SU-DHL-6 (cell line): ENCODE measurements at regions not wholly inside any gene's neighbourhood (a gene's known extent, or its start where the extent isn't known, plus 50 kb on each side); places are given as distances from the start of the nearest gene placed in this dataset.

Experiments
- H2AFZ ChIP-seq: fragments of 200-600 bp; sonication (generic); 2 replicates; pipeline ENCODE4 v1.6.1; 2014; ENCODE audit warnings: low read depth, mild to moderate bottlenecking, moderate library complexity, mixed read lengths, antibody characterized with exemption, low read length; ENCODE audit not compliant: severe bottlenecking
- H3F3A ChIP-seq: fragments of 200-600 bp; shearing (Covaris generic); 2 replicates; pipeline ENCODE4 v1.6.0; 2016; ENCODE audit warnings: antibody characterized with exemption, mild to moderate bottlenecking; ENCODE audit not compliant: insufficient read depth
- H3K27ac ChIP-seq: fragments of 200-600 bp; sonication (generic); 2 replicates; pipeline ENCODE4 v1.5.1; 2016; ENCODE audit warnings: low read depth, mild to moderate bottlenecking, low read length, moderate library complexity, mixed read lengths
- H3K27me3 ChIP-seq: fragments of 200-600 bp; sonication (generic), shearing (Covaris generic); 2 replicates; pipeline ENCODE4 v1.6.0; 2014; ENCODE audit warnings: mild to moderate bottlenecking, low read length
- H3K36me3 ChIP-seq: fragments of 200-600 bp; sonication (generic); 2 replicates; pipeline ENCODE4 v1.6.1; 2014; ENCODE audit warnings: mild to moderate bottlenecking, low read length, mixed read lengths
- H3K4me2 ChIP-seq: fragments of 300-600, 200-600 bp; shearing (Covaris generic), sonication (generic); 2 replicates; pipeline ENCODE4 v1.6.0; 2014; ENCODE audit warnings: low read length, low read depth, mild to moderate bottlenecking; ENCODE audit not compliant: poor library complexity, severe bottlenecking
- H3K4me3 ChIP-seq: fragments of 200-600 bp; sonication (generic); 2 replicates; pipeline ENCODE4 v1.5.1; 2014; ENCODE audit warnings: antibody characterized with exemption, low read length, mild to moderate bottlenecking, mixed read lengths; ENCODE audit not compliant: insufficient read depth, poor library complexity, severe bottlenecking
- H3K79me2 ChIP-seq: fragments of 200-600 bp; sonication (generic); 2 replicates; pipeline ENCODE4 v1.6.1; 2014; ENCODE audit warnings: mild to moderate bottlenecking, low read length, moderate library complexity; ENCODE audit not compliant: insufficient read depth
- H3K9ac ChIP-seq: fragments of 200-600 bp; sonication (generic); 2 replicates; pipeline ENCODE4 v1.7.0; 2014; ENCODE audit warnings: mild to moderate bottlenecking, low read length
- H3K9me2 ChIP-seq: fragments of 200-600 bp; sonication (generic); replicated peaks from 2 replicates; pipeline ENCODE4 v1.6.1; 2014; ENCODE audit warnings: low read length; ENCODE audit not compliant: insufficient read depth
- H3K9me3 ChIP-seq: fragments of 200-600 bp; sonication (generic); 2 replicates; pipeline ENCODE4 v1.6.1; 2014; ENCODE audit warnings: low read length, mixed read lengths; ENCODE audit not compliant: insufficient read depth
- H4K20me1 ChIP-seq: fragments of 200-600 bp; sonication (generic); 2 replicates; pipeline ENCODE4 v1.6.1; 2014; ENCODE audit warnings: low read depth, mild to moderate bottlenecking, antibody characterized with exemption, low read length, moderate library complexity, mixed read lengths
- CTCF ChIP-seq: fragments of 200-600 bp; sonication (generic); IDR thresholded peaks from one replicate; pipeline ENCODE4 v1.5.1; 2017; ENCODE audit warnings: antibody characterized with exemption, mild to moderate bottlenecking, low read length, moderate library complexity; ENCODE audit not compliant: insufficient read depth, poor library complexity, severe bottlenecking
- EZH2phosphoT487 ChIP-seq: fragments of 200-600 bp; sonication (generic), shearing (Covaris generic); conservative IDR thresholded peaks from 2 replicates; pipeline ENCODE4 v1.6.1; 2018; ENCODE audit warnings: mild to moderate bottlenecking, antibody characterized with exemption, low read length, moderate library complexity, mixed read lengths

GRCh38 chr10:111150691-111151090 lies 73.9 kb downstream of the ADRA2A start:
- Histone ChIP-seq H3K9me3 (no peaks in the 10 kb centered on the region), H2AFZ (no peak overlapping the region), H3K27ac (no peak overlapping the region), H3K4me2 (no peak overlapping the region), H3F3A (no peaks in the 10 kb centered on the region), H3K27me3 (no peaks in the 10 kb centered on the region), H3K79me2 (no peaks in the 10 kb centered on the region), H4K20me1 (no peaks in the 10 kb centered on the region), H3K4me3 (no peak overlapping the region), H3K36me3 (no peaks in the 10 kb centered on the region), H3K9me2 (no peaks in the 10 kb centered on the region), H3K9ac (no peak overlapping the region)
- no peak for TF ChIP-seq CTCF
- TF ChIP-seq EZH2phosphoT487: no peak

GRCh38 chr10:111151595-111152307 lies 74.9 kb downstream of the ADRA2A start:
- Histone ChIP-seq H4K20me1 (no peaks in the 10 kb centered on the region), H3K79me2 (no peaks in the 10 kb centered on the region), H2AFZ (no peak overlapping the region), H3F3A (no peaks in the 10 kb centered on the region), H3K9ac (no peak overlapping the region), H3K36me3 (no peaks in the 10 kb centered on the region), H3K4me2 (no peak overlapping the region), H3K9me2 (no peaks in the 10 kb centered on the region), H3K27ac (no peak overlapping the region), H3K4me3 (no peak overlapping the region), H3K9me3 (no peaks in the 10 kb centered on the region), H3K27me3 (no peaks in the 10 kb centered on the region)
- TF ChIP-seq EZH2phosphoT487: no peak
- TF ChIP-seq CTCF: no peak

- H3K27ac ChIP-seq: no peak overlapping the region
- H3K4me3 ChIP-seq: no peak overlapping the region
- H4K20me1 ChIP-seq: no peaks in the 10 kb centered on the region
- H2AFZ ChIP-seq: no peak overlapping the region
- no peaks in the 10 kb centered on the region for H3K79me2 ChIP-seq
- TF ChIP-seq EZH2phosphoT487 (no peak), CTCF (no peak)
- H3K9me2 ChIP-seq: no peaks in the 10 kb centered on the region
- no peaks in the 10 kb centered on the region for H3K9me3 ChIP-seq
- no peaks in the 10 kb centered on the region for H3F3A ChIP-seq
- no peak overlapping the region for H3K4me2 ChIP-seq
- no peak overlapping the region for H3K9ac ChIP-seq
- no peaks in the 10 kb centered on the region for H3K27me3 ChIP-seq
- no peaks in the 10 kb centered on the region for H3K36me3 ChIP-seq
Measured at GRCh38 chr10:111156754-111157153, 79.9 kb downstream of the ADRA2A start.
